Mesenchymal stem cell (in vitro differentiated cells and primary cell): ENCODE measurements at regions not wholly inside any gene's neighbourhood (a gene's known extent, or its start where the extent isn't known, plus 50 kb on each side); places are given as distances from the start of the nearest gene placed in this dataset.

Source experiments
- DNase-seq: peaks from one replicate; pipeline ENCODE4 v3.0.0-alpha.2; 2013
- H2AFZ ChIP-seq: one replicate; pipeline ENCODE4 v1.6.1; 2013; ENCODE audit warnings: low read depth, mild to moderate bottlenecking, control low read depth, inconsistent platforms, low read length, moderate library complexity
- H2AK5ac ChIP-seq: 2 replicates; pipeline ENCODE4 v1.6.1; 2013; ENCODE audit warnings: low read length, moderate library complexity, mild to moderate bottlenecking, inconsistent platforms; ENCODE audit not compliant: severe bottlenecking
- H2BK120ac ChIP-seq: one replicate; pipeline ENCODE4 v1.6.1; 2013; ENCODE audit warnings: low read depth, mild to moderate bottlenecking, inconsistent platforms, low read length, moderate library complexity
- H2BK12ac ChIP-seq, 2 experiments: one replicate each; pipeline ENCODE4 v1.6.1; 2013; ENCODE audit warnings: inconsistent platforms in 2 of 2, low read length in 2 of 2, mild to moderate bottlenecking in 2 of 2, moderate library complexity in 2 of 2, control low read depth in 1 of 2
- H2BK15ac ChIP-seq: one replicate; pipeline ENCODE4 v1.6.1; 2013; ENCODE audit warnings: mild to moderate bottlenecking, low read depth, inconsistent platforms; ENCODE audit not compliant: poor library complexity, severe bottlenecking
- H2BK5ac ChIP-seq: 2 replicates; pipeline ENCODE4 v1.6.1; 2013; ENCODE audit warnings: low read depth, mild to moderate bottlenecking, low read length, control low read depth, inconsistent platforms; ENCODE audit not compliant: poor library complexity, severe bottlenecking
- H3K14ac ChIP-seq, 2 experiments: one replicate each; pipeline ENCODE4 v1.6.1; 2013; ENCODE audit warnings: inconsistent platforms in 2 of 2, low read length in 2 of 2, control low read depth in 1 of 2, mild to moderate bottlenecking in 1 of 2, moderate library complexity in 1 of 2
- H3K18ac ChIP-seq, 2 experiments: one replicate each; pipeline ENCODE4 v1.6.1; 2013; ENCODE audit warnings: inconsistent platforms in 2 of 2, low read length in 2 of 2, control low read depth in 1 of 2, low read depth in 1 of 2, mild to moderate bottlenecking in 1 of 2
- H3K23ac ChIP-seq, 2 experiments: one replicate each; pipeline ENCODE4 v1.6.1; 2013; ENCODE audit warnings: inconsistent platforms in 2 of 2, low read length in 2 of 2, mild to moderate bottlenecking in 2 of 2, moderate library complexity in 2 of 2, control low read depth in 1 of 2
- H3K27ac ChIP-seq: 2 replicates; pipeline ENCODE4 v1.5.1; 2013; ENCODE audit warnings: mild to moderate bottlenecking, moderate library complexity, low read length, control low read depth, inconsistent platforms; ENCODE audit not compliant: poor library complexity, severe bottlenecking
- H3K27me3 ChIP-seq, 2 experiments: 2 replicates each; pipeline versions ENCODE4 v1.6.1 to v1.7.0; 2013; ENCODE audit warnings: low read length in 2 of 2, mild to moderate bottlenecking in 2 of 2, moderate library complexity in 2 of 2, control low read depth in 1 of 2, inconsistent platforms in 1 of 2; ENCODE audit not compliant: control insufficient read depth in 1 of 2, insufficient read depth in 1 of 2
- H3K36me3 ChIP-seq, 2 experiments: 2 replicates each; pipeline versions ENCODE4 v1.6.1 to v1.7.0; 2013; ENCODE audit warnings: low read length in 2 of 2, control low read depth in 1 of 2, inconsistent platforms in 1 of 2, low read depth in 1 of 2, mild to moderate bottlenecking in 1 of 2; ENCODE audit not compliant: insufficient read depth in 2 of 2, control insufficient read depth in 1 of 2
- H3K4ac ChIP-seq, 2 experiments: one replicate each; pipeline ENCODE4 v1.6.1; 2013; ENCODE audit warnings: inconsistent platforms in 2 of 2, low read length in 2 of 2, mild to moderate bottlenecking in 2 of 2, moderate library complexity in 2 of 2, control low read depth in 1 of 2, low read depth in 1 of 2
- H3K4me1 ChIP-seq: 2 replicates; pipeline ENCODE4 v1.6.1; 2013; ENCODE audit warnings: low read depth, low read length, control low read depth; ENCODE audit not compliant: control insufficient read depth, insufficient read depth
- H3K4me2 ChIP-seq: 2 replicates; pipeline ENCODE4 v1.6.1; 2013; ENCODE audit warnings: low read length, mild to moderate bottlenecking, inconsistent platforms; ENCODE audit not compliant: poor library complexity, severe bottlenecking
- H3K4me3 ChIP-seq, 2 experiments: 2 replicates each; pipeline versions ENCODE4 v1.5.1 to v1.7.0; 2013; ENCODE audit warnings: low read length in 2 of 2, mild to moderate bottlenecking in 2 of 2, control low read depth in 1 of 2, low read depth in 1 of 2; ENCODE audit not compliant: insufficient read depth in 1 of 2
- H3K79me1 ChIP-seq: replicated peaks from 2 replicates; pipeline ENCODE4 v1.6.1; 2013; ENCODE audit warnings: mild to moderate bottlenecking, control low read depth, low read length, inconsistent platforms; ENCODE audit not compliant: poor library complexity, severe bottlenecking
- H3K9ac ChIP-seq: 2 replicates; pipeline ENCODE4 v1.7.0; 2013; ENCODE audit warnings: mild to moderate bottlenecking, low read length, moderate library complexity
- H3K9me3 ChIP-seq: 2 replicates; pipeline ENCODE4 v1.7.0; 2013; ENCODE audit warnings: mild to moderate bottlenecking, low read length; ENCODE audit not compliant: control insufficient read depth
- H4K8ac ChIP-seq: one replicate; pipeline ENCODE4 v1.6.1; 2013; ENCODE audit warnings: inconsistent platforms, mild to moderate bottlenecking, low read length, moderate library complexity
- H4K91ac ChIP-seq: one replicate; pipeline ENCODE4 v1.6.1; 2013; ENCODE audit warnings: mild to moderate bottlenecking, low read length, inconsistent platforms
- WGBS: methylation state at CpG from one replicate; pipeline ENCODE4 v1.1.7; 2013; ENCODE audit warnings: mixed read lengths; 5-methylcytosine and 5-hydroxymethylcytosine counted together

GRCh38 chr1:69221524-69221923 lies 346.2 kb upstream of the LRRC7 start:
- Histone ChIP-seq H2BK12ac (no peak overlapping the region), H3K27ac (no peak overlapping the region), H3K4me1 (no peaks in the 10 kb centered on the region), H2AK5ac (no peak overlapping the region), H2BK15ac (no peak overlapping the region), H3K36me3 (no peaks in the 10 kb centered on the region), H3K4me3 (no peak overlapping the region), H3K4ac (no peak overlapping the region), H2BK5ac (no peak overlapping the region), H3K23ac (no peak overlapping the region), H3K18ac (no peak overlapping the region), H4K91ac (no peak overlapping the region), H4K8ac (no peak overlapping the region), H3K4me2 (no peak overlapping the region), H3K27me3 (no peaks in the 10 kb centered on the region), H3K9ac (no peak overlapping the region), H2BK120ac (no peak overlapping the region), H3K79me1 (no peaks in the 10 kb centered on the region), H2AFZ (no peak overlapping the region), H3K14ac (no peak overlapping the region), H3K9me3 (no peaks in the 10 kb centered on the region)
- no peak for DNase-seq
- WGBS, result 100% methylated on average over 1 of the region's 1 CpG

- H3K4ac ChIP-seq, result no peak overlapping the region
- H2AFZ ChIP-seq, result no peak overlapping the region
- H2BK15ac ChIP-seq, result no peak overlapping the region
Measured at GRCh38 chr1:69223156-69223555, 344.6 kb upstream of the LRRC7 start.

GRCh38 chr1:69228501-69228900 lies 339.2 kb upstream of the LRRC7 start:
- Histone ChIP-seq H4K91ac (no peak overlapping the region), H3K4me2 (no peak overlapping the region), H3K4me3 (no peak overlapping the region), H2BK120ac (no peak overlapping the region), H3K23ac (no peak overlapping the region), H3K27me3 (no peaks in the 10 kb centered on the region), H2BK12ac (no peak overlapping the region), H3K4ac (no peak overlapping the region), H2AFZ (no peak overlapping the region), H2BK5ac (no peak overlapping the region), H2AK5ac (no peak overlapping the region), H3K14ac (no peak overlapping the region), H3K18ac (no peak overlapping the region), H2BK15ac (no peak overlapping the region), H3K9ac (no peak overlapping the region), H3K9me3 (no peaks in the 10 kb centered on the region), H3K4me1 (no peaks in the 10 kb centered on the region), H3K36me3 (no peaks in the 10 kb centered on the region), H3K27ac (no peak overlapping the region), H3K79me1 (no peaks in the 10 kb centered on the region), H4K8ac (no peak overlapping the region)
- WGBS, result no CpG with 5 or more reads among the region's 1 CpG
- no peak for DNase-seq

More at GRCh38 chr1:69223156-69223555, 344.6 kb upstream of the LRRC7 start:
- no peak overlapping the region for H3K18ac ChIP-seq
- no peak overlapping the region for H2BK120ac ChIP-seq
- H3K79me1 ChIP-seq, result no peaks in the 10 kb centered on the region
- DNase-seq, result no peak
- H2BK12ac ChIP-seq, result no peak overlapping the region
- H3K27ac ChIP-seq, result no peak overlapping the region
- H3K36me3 ChIP-seq, result no peaks in the 10 kb centered on the region
- H3K27me3 ChIP-seq, result no peaks in the 10 kb centered on the region
- H2AK5ac ChIP-seq, result no peak overlapping the region
- H4K91ac ChIP-seq, result no peak overlapping the region
- no peaks in the 10 kb centered on the region for H3K9me3 ChIP-seq
- H3K14ac ChIP-seq, result no peak overlapping the region
- no peaks in the 10 kb centered on the region for H3K4me1 ChIP-seq
- no peak overlapping the region for H3K4me3 ChIP-seq
- H3K23ac ChIP-seq, result no peak overlapping the region
- H2BK5ac ChIP-seq, result no peak overlapping the region
- no peak overlapping the region for H3K9ac ChIP-seq
- WGBS, result 42% methylated on average over 1 of the region's 1 CpG
- H4K8ac ChIP-seq, result no peak overlapping the region
- no peak overlapping the region for H3K4me2 ChIP-seq

- H3K9me3 ChIP-seq, result no peaks in the 10 kb centered on the region
- H3K9ac ChIP-seq, result no peak overlapping the region
- no peaks in the 10 kb centered on the region for H3K27me3 ChIP-seq
- no peaks in the 10 kb centered on the region for H3K4me1 ChIP-seq
- H2BK15ac ChIP-seq, result no peak overlapping the region
- no peak overlapping the region for H3K18ac ChIP-seq
- H3K4ac ChIP-seq, result no peak overlapping the region
- H4K8ac ChIP-seq, result no peak overlapping the region
- no peak overlapping the region for H3K27ac ChIP-seq
- H3K4me2 ChIP-seq, result no peak overlapping the region
- no peak overlapping the region for H3K14ac ChIP-seq
- no peak overlapping the region for H2BK12ac ChIP-seq
- H2BK120ac ChIP-seq, result no peak overlapping the region
- H2BK5ac ChIP-seq, result no peak overlapping the region
- H3K79me1 ChIP-seq, result no peaks in the 10 kb centered on the region
- no peaks in the 10 kb centered on the region for H3K36me3 ChIP-seq
- H4K91ac ChIP-seq, result no peak overlapping the region
- no peak overlapping the region for H2AFZ ChIP-seq
- no peak overlapping the region for H3K4me3 ChIP-seq
- no peak overlapping the region for H2AK5ac ChIP-seq
- H3K23ac ChIP-seq, result no peak overlapping the region
- DNase-seq, result no peak
Measured at GRCh38 chr1:69230208-69230607, 337.5 kb upstream of the LRRC7 start.
